ENCODE measurements at regions not wholly inside any gene's neighbourhood (a gene's known extent, or its start where the extent isn't known, plus 50 kb on each side); places are given as distances from the start of the nearest gene placed in this dataset.

DNA sequence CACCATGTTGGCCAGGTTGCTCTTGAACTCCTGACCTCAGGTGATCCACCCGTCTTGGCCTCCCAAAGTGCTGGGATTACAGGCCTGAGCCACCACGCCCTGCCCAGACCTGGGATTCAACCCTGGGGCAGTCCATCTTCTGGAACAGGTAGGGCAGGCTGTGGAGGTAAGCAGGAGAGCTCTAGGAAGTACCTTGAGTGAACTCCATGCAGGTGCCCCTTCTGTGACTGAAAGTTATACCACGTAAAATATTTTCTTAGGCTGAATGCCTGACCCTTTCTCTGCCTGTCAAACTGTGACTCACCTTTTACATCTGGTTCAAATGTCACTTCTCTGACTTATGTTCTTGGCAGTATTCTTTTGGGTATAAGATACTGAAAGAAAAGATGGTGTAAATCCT is 86.7 kb upstream of the ELAC2 start:
- H3K14ac ChIP-seq (ENCODE audit: insufficient read length), result no peak overlapping the region
- no peak overlapping the region for H2AFZ ChIP-seq (ENCODE audit: low read length)
- no peaks in the 10 kb centered on the region for H4K20me1 ChIP-seq (replicated peaks in 1 of 2; ENCODE audit: control insufficient read depth in 1 of 2, insufficient read depth in 2 of 2, low read length in 2 of 2)
- no peak overlapping the region for H3K4me3 ChIP-seq (ENCODE audit: extremely low read depth in 1 of 4, insufficient read depth in 2 of 4, low read depth in 3 of 4, low read length in 4 of 4)
- H3K18ac ChIP-seq (ENCODE audit: extremely low read depth, low read length), result no peak overlapping the region
- no peak overlapping the region for H2AK5ac ChIP-seq (ENCODE audit: low read depth, low read length)
- H3K9me3 ChIP-seq (ENCODE audit: insufficient read depth in 2 of 2, low read depth in 1 of 2, low read length in 1 of 2), result no peaks in the 10 kb centered on the region; a peak in 1 of 4 replicates
- H3K23me2 ChIP-seq (ENCODE audit: low read depth, low read length), result peaks cover 2% of the 10 kb centered on the region; the same call in 1 of the 2 replicates
- H3K27ac ChIP-seq (ENCODE audit: low read depth, low read length), result no peak overlapping the region
- no peak overlapping the region for H2BK12ac ChIP-seq (ENCODE audit: low read depth, low read length)
- no peak overlapping the region for H4K91ac ChIP-seq (replicated peaks; ENCODE audit: insufficient read length, low read length)
- H2BK5ac ChIP-seq (ENCODE audit: low read depth, low read length), result no peak overlapping the region
- H3K4me1 ChIP-seq (replicated peaks in 1 of 4; ENCODE audit: control insufficient read depth in 3 of 4, insufficient read depth in 4 of 4, low read length in 3 of 4), result no peaks in the 10 kb centered on the region; a peak in 1 of 7 replicates
- H4K8ac ChIP-seq (ENCODE audit: extremely low read depth, insufficient read depth, low read length), result no peak overlapping the region
- ChIA-PET CTCF (ENCODE audit: partially characterized antibody) (interaction anchor here (2.8 to 7.3 kb wide), 2 partner anchors 9 to 74 kb away, joined by 10 to 26 read pairs; no protein-coding TSS in a partner anchor), POLR2A (ENCODE audit: partially characterized antibody) (no interaction called here)
- no peak overlapping the region for H2BK120ac ChIP-seq (replicated peaks; ENCODE audit: low read depth, low read length)
- H3K79me2 ChIP-seq (ENCODE audit: control insufficient read depth in 1 of 2, insufficient read depth in 2 of 2, low read length in 2 of 2), result no peaks in the 10 kb centered on the region
- H3K27me3 ChIP-seq (replicated peaks in 1 of 4; ENCODE audit: control insufficient read depth in 3 of 4, extremely low read depth in 1 of 4, insufficient read depth in 3 of 4, low read length in 3 of 4), result no peaks in the 10 kb centered on the region
- no peak for DNase-seq (ENCODE audit: low read depth in 1 of 2, low spot score in 2 of 2)
- H3K36me3 ChIP-seq (ENCODE audit: control insufficient read depth in 2 of 4, insufficient read depth in 4 of 4, low read length in 3 of 4), result no peaks in the 10 kb centered on the region
- H3K79me1 ChIP-seq (ENCODE audit: low read depth, low read length), result no peaks in the 10 kb centered on the region
- H2BK15ac ChIP-seq (ENCODE audit: low read length), result no peak overlapping the region
- H2BK20ac ChIP-seq (ENCODE audit: low read length), result no peak overlapping the region
- no peak overlapping the region for H3K23ac ChIP-seq (ENCODE audit: insufficient read length)
- no peak overlapping the region for H3K56ac ChIP-seq (replicated peaks; ENCODE audit: insufficient read length, low read depth, low read length)
- no peak overlapping the region for H4K5ac ChIP-seq (ENCODE audit: insufficient read length, low read depth, low read length)
- WGBS, 2 experiments (ENCODE audit: extremely low coverage in 1 of 2, insufficient coverage in 1 of 2, insufficient read length in 1 of 2, insufficient replicate concordance in 2 of 2, low coverage in 1 of 2, low lambda C conversion rate in 2 of 2, missing lambda C conversion rate in 1 of 2), result 83% methylated on average over 3 of the region's 3 CpGs; no CpG with 5 or more reads in 1 of the 2 experiments
- H3K4me2 ChIP-seq (ENCODE audit: insufficient read depth in 1 of 2, low read depth in 2 of 2, low read length in 2 of 2), result no peak overlapping the region
- no peak overlapping the region for H3K4ac ChIP-seq (replicated peaks; ENCODE audit: insufficient read length, low read depth, low read length)
- no peak overlapping the region for H3K9ac ChIP-seq (replicated peaks in 1 of 4; ENCODE audit: extremely low read depth in 1 of 4, low read depth in 3 of 4, low read length in 3 of 4)
- no peak for FAIRE-seq
- TF ChIP-seq KDM4A (IDR thresholded peaks at IDR 0.05; ENCODE audit: low read depth, low read length, severe bottlenecking) (no peak), TAF7 (optimal IDR thresholded peaks at IDR 0.05; ENCODE audit: borderline replicate concordance, low read depth, low read length) (no peak), MAFK (IDR thresholded peaks at IDR 0.05; ENCODE audit: low read depth, low read length) (no peak), JUND (IDR thresholded peaks at IDR 0.05; ENCODE audit: low read length) (no peak), SP2 (IDR thresholded peaks at IDR 0.05; ENCODE audit: low read length) (no peak), SIN3A (conservative IDR thresholded peaks at IDR 0.05 in 1 of 2, IDR thresholded peaks at IDR 0.05 in 1 of 2; ENCODE audit: low read depth in 1 of 2, low read length in 2 of 2) (no peak), CBX8 (IDR thresholded peaks at IDR 0.05; ENCODE audit: borderline replicate concordance, low read depth, low read length) (no peak), POU5F1 (IDR thresholded peaks at IDR 0.05; ENCODE audit: low read depth, low read length) (no peak)
- TF ChIP-seq, protein P1, sequence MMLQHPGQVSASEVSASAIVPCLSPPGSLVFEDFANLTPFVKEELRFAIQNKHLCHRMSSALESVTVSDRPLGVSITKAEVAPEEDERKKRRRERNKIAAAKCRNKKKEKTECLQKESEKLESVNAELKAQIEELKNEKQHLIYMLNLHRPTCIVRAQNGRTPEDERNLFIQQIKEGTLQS (IDR thresholded peaks at IDR 0.05; ENCODE audit: insufficient read depth, low read depth, low read length), result no peak
- TF ChIP-seq, protein P2, sequence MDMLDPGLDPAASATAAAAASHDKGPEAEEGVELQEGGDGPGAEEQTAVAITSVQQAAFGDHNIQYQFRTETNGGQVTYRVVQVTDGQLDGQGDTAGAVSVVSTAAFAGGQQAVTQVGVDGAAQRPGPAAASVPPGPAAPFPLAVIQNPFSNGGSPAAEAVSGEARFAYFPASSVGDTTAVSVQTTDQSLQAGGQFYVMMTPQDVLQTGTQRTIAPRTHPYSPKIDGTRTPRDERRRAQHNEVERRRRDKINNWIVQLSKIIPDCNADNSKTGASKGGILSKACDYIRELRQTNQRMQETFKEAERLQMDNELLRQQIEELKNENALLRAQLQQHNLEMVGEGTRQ (IDR thresholded peaks at IDR 0.05; ENCODE audit: low read length), result no peak
